IPS DF 4.7 (cell line): ENCODE measurements at regions not wholly inside any gene's neighbourhood (a gene's known extent, or its start where the extent isn't known, plus 50 kb on each side); places are given as distances from the start of the nearest gene placed in this dataset.

Experiments used
- DNase-seq: peaks from one replicate; pipeline ENCODE4 v3.0.0-alpha.2; 2013; ENCODE audit warnings: low spot score; ENCODE audit errors: extremely low read depth

- DNase-seq = no peak
These were observed 135.6 kb upstream of the PTPN1 start for GRCh38 chr20:50374541-50375078.

- no peak for DNase-seq
These were observed 133.8 kb upstream of the PTPN1 start for GRCh38 chr20:50376179-50376887.

GRCh38 chr20:50376888-50377459 is 133.2 kb upstream of the PTPN1 start:
- no peak for DNase-seq

GRCh38 chr20:50378170-50379000 is 131.8 kb upstream of the PTPN1 start:
- no peak for DNase-seq

GRCh38 chr20:50379049-50379990 is 130.9 kb upstream of the PTPN1 start:
- DNase-seq = no peak

GRCh38 chr20:50379991-50380696 is 130.0 kb upstream of the PTPN1 start:
- no peak for DNase-seq

- no peak for DNase-seq
These were observed 129.5 kb upstream of the PTPN1 start for GRCh38 chr20:50380697-50381040.

GRCh38 chr20:50381075-50381732 is 129.0 kb upstream of the PTPN1 start:
- no peak for DNase-seq

- DNase-seq = no peak
These were observed 128.2 kb upstream of the PTPN1 start for GRCh38 chr20:50381771-50382593.

- DNase-seq = no peak
These were observed 124.2 kb upstream of the PTPN1 start for GRCh38 chr20:50385733-50386640.

- DNase-seq = no peak
These were observed 123.6 kb upstream of the PTPN1 start for GRCh38 chr20:50386641-50386960.

- DNase-seq = no peak
These were observed 122.8 kb upstream of the PTPN1 start for GRCh38 chr20:50387218-50387995.

GRCh38 chr20:50387996-50388332 is 122.2 kb upstream of the PTPN1 start:
- DNase-seq = no peak

- no peak for DNase-seq
These were observed 121.3 kb upstream of the PTPN1 start for GRCh38 chr20:50388733-50389437.

GRCh38 chr20:50389438-50389807 is 120.8 kb upstream of the PTPN1 start:
- no peak for DNase-seq

- DNase-seq = no peak
These were observed 120.1 kb upstream of the PTPN1 start for GRCh38 chr20:50389808-50390684.
